Activated T-cell treated with anti-CD3 and anti-CD28 coated beads, Interleukin-2, amount 50 U/mL, for 4 hours (primary cell): ENCODE measurements at regions not wholly inside any gene's neighbourhood (a gene's known extent, or its start where the extent isn't known, plus 50 kb on each side); places are given as distances from the start of the nearest gene placed in this dataset.

Experiments used
- ATAC-seq, 2 donors: fragments of 200-7000 bp; cut with Tn5 transposase; one replicate each; pipeline ENCODE4 v1.10.0; 2021
- DNase-seq: peaks from one replicate; pipeline ENCODE4 v3.0.0-alpha.2; 2020
- H3K27me3 Mint-ChIP-seq: one replicate; pipeline ENCODE4 v1.8.0; 2021; ENCODE audit warnings: low read depth, mixed read lengths
- H3K36me3 Mint-ChIP-seq: one replicate; pipeline ENCODE4 v1.8.0; 2022; ENCODE audit warnings: mixed read lengths; ENCODE audit not compliant: insufficient read depth
- H3K4me1 Mint-ChIP-seq: one replicate; pipeline ENCODE4 v1.8.0; 2021; ENCODE audit warnings: low read depth, mixed read lengths
- H3K4me3 Mint-ChIP-seq: one replicate; pipeline ENCODE4 v1.8.0; 2021; ENCODE audit warnings: mild to moderate bottlenecking, moderate library complexity, mixed read lengths
- H3K9me3 Mint-ChIP-seq: one replicate; pipeline ENCODE4 v1.8.0; 2021; ENCODE audit warnings: mixed read lengths

DNA sequence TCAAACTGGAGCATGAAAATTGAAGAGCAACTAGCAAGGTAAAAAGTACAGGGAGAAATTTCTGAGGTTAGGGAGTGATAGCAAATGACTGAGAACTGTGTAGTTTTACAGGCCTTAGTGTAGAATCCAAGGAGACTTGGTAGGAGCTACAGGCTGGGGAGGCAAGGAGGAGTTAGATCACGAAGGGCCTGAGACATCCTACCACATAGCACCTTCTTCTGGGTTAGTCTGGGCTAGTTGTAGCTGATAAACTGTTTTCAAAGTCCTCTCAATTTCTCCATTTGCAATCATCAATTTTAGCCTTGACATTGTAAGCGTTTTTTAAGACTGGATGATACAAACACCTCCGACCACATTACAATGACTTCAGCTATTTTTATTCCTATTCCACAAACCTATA is 209.7 kb downstream of the TMEM200A start:
- Mint-ChIP-seq H3K36me3 (peaks cover 3% of the 10 kb centered on the region), H3K27me3 (no peaks in the 10 kb centered on the region), H3K9me3 (peaks cover 3% of the 10 kb centered on the region), H3K4me1 (peaks cover 53% of the 10 kb centered on the region), H3K4me3 (no peak overlapping the region)
- ATAC-seq (peak in 1 of 2 donors; percentile 18), DNase-seq (no peak)

DNA sequence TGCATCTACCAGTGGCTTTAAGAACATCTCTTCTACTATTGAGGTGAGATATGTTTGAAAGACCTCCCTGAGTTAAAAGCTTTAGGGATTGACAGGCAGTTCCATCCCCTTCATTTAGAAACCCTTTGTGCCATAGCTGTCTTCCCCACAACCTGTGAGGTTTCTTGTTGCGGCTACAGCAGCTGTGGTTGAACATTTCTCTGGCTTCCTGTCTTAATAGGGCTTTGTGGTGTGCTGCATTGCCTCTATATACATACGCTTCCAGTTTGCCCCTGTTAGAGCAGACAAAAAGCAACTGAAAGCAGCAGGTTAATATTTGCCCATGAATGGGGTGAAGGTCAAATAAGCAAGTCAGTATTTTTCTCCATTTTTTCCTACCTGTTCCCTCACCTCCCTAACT is 210.2 kb downstream of the TMEM200A start:
- ATAC-seq = peak; percentile 95 to 97

DNA sequence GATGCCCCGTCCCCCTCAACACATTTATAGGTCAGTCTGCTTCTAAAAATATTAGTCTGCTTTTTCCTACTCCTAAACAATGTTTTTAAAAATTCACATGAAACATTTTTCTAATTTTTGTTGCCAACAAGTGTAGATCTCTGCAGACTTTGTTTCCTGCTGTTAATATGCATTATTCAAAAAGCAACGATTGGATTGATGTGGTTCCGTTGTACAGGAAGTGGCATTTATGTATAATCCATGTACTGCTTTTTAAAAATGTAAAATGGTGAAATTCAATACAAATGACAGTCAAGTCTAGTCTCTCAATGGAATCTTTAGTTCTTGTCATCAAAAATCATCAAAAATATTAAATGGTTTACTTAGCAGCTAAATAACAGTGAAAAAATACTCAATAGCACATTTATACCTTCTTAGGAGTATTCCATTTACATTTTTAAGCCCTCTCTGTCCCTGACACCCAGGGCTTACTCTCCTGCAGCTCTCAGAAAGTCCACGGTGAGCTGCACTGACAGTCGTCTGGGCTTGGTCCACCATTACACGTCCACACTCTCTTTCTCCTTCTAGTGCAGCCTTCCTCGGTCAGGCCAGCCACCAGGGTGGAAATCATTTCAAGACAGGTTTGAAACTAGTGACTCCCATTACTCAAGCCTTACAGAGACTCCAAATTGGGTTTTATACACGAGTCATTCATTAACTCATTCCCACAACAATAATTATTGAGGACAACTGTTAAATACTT is 211.5 kb downstream of the TMEM200A start:
- no peak for ATAC-seq

More for the DNA sequence above, 210.2 kb downstream of the TMEM200A start:
- DNase-seq = peak; percentile 24
- Mint-ChIP-seq H3K4me3 (peak overlapping the region; percentile 64), H3K4me1 (peaks cover 53% of the 10 kb centered on the region), H3K27me3 (no peaks in the 10 kb centered on the region), H3K36me3 (peaks cover 3% of the 10 kb centered on the region), H3K9me3 (peaks cover 3% of the 10 kb centered on the region)

DNA sequence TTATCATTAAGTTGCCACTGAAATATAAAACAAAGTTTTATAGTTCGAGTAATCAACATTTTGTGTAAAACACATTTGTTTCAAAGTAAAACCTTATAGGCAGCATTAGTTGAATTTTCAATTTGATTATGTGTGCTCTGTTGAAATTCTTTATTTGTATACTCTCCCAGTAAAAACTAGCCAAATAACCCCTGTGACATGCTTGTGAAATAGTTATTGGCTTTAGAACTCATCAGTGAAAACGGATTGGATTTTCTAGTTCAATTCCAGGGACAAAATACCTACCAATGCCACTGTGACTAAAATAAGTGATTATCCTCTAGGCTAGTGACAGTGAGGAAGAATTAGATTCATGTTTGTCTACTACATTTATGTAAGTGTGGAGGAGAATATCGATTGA is 212.9 kb downstream of the TMEM200A start:
- H3K4me1 Mint-ChIP-seq = peaks cover 47% of the 10 kb centered on the region

More for the DNA sequence above, 211.5 kb downstream of the TMEM200A start:
- Mint-ChIP-seq H3K9me3 (no peaks in the 10 kb centered on the region), H3K36me3 (no peaks in the 10 kb centered on the region), H3K4me1 (peaks cover 53% of the 10 kb centered on the region), H3K27me3 (no peaks in the 10 kb centered on the region), H3K4me3 (peak overlapping the region; percentile 57)
- DNase-seq = no peak

DNA sequence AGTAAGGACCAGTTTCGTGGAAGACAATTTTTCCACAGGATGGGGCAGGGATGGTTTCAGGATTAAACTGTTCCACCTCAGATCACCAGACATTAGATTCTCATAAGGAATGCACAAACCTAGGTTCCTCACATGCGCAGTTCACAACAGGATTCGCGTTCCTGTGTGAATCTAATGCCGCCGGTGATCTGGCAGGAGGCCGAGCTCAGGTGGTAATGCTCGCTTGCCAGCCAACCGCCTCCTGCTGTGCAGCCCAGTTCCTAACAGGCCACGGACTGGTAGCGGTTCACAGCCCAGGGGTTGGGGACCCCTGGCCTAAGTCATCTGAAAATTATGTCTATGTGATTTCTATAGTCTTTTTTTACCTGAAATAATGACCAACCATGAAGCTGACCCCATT is 217.5 kb downstream of the TMEM200A start:
- no peaks in the 10 kb centered on the region for H3K27me3 Mint-ChIP-seq
- H3K36me3 Mint-ChIP-seq = peaks cover 1% of the 10 kb centered on the region
- DNase-seq (no peak), ATAC-seq (no peak)
- H3K4me3 Mint-ChIP-seq = no peak overlapping the region
- H3K4me1 Mint-ChIP-seq = peaks cover 15% of the 10 kb centered on the region
- no peaks in the 10 kb centered on the region for H3K9me3 Mint-ChIP-seq

More for the DNA sequence above, 212.9 kb downstream of the TMEM200A start:
- Mint-ChIP-seq H3K9me3 (no peaks in the 10 kb centered on the region), H3K4me3 (no peak overlapping the region), H3K36me3 (no peaks in the 10 kb centered on the region), H3K27me3 (no peaks in the 10 kb centered on the region)
- no peak for ATAC-seq
- no peak for DNase-seq

DNA sequence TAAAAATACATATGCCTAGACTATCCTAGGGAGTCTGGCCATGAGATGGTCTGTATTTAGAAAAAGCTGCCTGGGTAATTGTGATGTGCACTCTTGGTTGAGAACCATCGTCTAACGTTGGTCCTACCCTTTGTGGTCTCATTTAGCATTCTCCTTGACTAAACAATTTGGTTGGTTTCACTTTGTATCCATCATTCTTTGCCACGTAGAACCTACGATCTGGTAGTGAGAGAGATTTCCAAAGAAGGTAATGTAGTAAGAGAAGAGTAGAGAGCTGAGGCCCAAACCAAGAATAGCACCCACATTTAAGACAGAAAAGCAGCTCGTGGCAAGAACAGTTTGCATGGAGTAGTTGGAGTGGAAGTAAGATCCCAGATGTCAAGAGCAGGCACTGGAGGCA is 219.8 kb downstream of the TMEM200A start:
- Mint-ChIP-seq H3K9me3 (no peaks in the 10 kb centered on the region), H3K36me3 (peaks cover 1% of the 10 kb centered on the region), H3K4me3 (no peak overlapping the region), H3K4me1 (peaks cover 10% of the 10 kb centered on the region), H3K27me3 (no peaks in the 10 kb centered on the region)
- DNase-seq (no peak), ATAC-seq (no peak)

DNA sequence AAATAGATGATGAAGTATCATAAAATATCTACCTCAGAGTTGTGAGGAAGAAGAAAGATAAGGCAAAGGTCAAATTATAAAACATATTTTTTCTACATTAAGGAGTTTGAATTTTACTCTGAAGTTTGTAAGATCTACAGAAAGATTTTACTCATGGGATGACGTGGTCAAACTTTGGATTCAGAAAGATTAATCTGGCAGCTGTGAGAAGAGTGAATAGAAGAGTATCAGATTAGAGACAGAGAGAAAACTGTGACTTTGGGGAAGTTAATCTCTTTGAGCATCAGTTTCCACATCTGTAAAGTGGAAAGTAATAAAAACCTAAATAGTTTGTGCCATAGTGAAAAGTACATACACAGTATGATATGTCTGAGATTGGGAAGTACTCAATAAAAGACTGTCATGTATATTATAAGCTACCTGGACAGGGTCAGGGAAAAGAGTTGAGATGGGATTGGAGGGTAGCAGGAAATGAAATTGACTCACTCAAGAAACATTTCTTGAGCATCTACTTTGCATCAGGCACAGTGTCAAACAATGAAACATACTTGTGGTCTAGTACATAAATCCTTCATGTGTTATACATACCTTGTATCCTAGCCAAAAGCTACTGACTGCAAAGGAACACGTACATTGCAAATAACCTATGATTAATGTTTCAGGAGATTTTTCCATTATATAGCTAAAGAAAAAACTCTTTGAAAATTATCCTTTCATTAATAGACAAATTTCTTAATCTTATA is 222.1 kb downstream of the TMEM200A start:
- Mint-ChIP-seq H3K9me3 (peaks cover 10% of the 10 kb centered on the region), H3K4me3 (no peak overlapping the region), H3K4me1 (peaks cover 10% of the 10 kb centered on the region), H3K36me3 (peaks cover 1% of the 10 kb centered on the region), H3K27me3 (no peaks in the 10 kb centered on the region)
- no peak for ATAC-seq
- no peak for DNase-seq

DNA sequence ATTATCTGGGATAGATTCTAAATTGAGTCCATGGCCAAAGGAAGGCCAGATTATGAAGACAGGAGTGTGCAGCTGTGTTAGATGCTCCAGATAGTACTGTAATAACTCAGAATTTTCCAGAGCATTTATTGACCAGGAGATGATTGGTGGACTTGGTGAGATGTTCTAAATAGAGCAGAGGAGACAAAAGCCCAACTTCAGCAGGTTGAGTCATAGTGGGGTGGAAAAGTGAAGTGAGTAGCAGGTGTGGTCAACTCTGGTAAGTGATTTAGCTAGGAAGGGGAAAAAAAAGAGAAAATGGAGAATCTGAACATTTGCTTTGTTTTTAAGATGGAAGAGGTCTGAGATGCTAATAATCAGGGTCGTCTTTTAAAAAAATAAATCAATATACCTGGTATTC is 227.4 kb downstream of the TMEM200A start:
- no peak overlapping the region for H3K4me3 Mint-ChIP-seq
- H3K9me3 Mint-ChIP-seq = peaks cover 10% of the 10 kb centered on the region
- no peaks in the 10 kb centered on the region for H3K4me1 Mint-ChIP-seq
- no peak for ATAC-seq
- no peaks in the 10 kb centered on the region for H3K36me3 Mint-ChIP-seq
- no peaks in the 10 kb centered on the region for H3K27me3 Mint-ChIP-seq
- no peak for DNase-seq

DNA sequence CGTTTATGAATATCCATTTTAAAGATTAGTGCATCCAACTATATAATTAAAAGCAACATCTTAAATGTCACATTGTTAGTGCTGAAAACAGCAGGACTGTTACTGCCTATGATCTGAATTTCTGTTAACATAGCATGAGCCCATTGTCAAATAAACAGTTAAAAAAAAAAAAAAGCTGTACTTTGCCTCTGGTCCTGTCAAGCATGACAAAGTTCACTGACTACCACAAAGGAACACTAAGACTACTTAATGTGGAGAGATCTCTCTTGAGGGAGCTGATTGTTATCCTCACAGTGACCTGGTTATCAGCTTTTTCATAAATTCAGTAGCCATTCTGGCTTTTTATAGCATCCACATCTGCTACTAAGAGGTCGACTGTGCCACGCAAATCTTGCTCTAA is 228.1 kb downstream of the TMEM200A start:
- no peaks in the 10 kb centered on the region for H3K36me3 Mint-ChIP-seq
- DNase-seq = no peak
- no peak for ATAC-seq
- H3K9me3 Mint-ChIP-seq = peaks cover 10% of the 10 kb centered on the region
- no peak overlapping the region for H3K4me3 Mint-ChIP-seq
- H3K4me1 Mint-ChIP-seq = peaks cover 3% of the 10 kb centered on the region
- H3K27me3 Mint-ChIP-seq = no peaks in the 10 kb centered on the region

DNA sequence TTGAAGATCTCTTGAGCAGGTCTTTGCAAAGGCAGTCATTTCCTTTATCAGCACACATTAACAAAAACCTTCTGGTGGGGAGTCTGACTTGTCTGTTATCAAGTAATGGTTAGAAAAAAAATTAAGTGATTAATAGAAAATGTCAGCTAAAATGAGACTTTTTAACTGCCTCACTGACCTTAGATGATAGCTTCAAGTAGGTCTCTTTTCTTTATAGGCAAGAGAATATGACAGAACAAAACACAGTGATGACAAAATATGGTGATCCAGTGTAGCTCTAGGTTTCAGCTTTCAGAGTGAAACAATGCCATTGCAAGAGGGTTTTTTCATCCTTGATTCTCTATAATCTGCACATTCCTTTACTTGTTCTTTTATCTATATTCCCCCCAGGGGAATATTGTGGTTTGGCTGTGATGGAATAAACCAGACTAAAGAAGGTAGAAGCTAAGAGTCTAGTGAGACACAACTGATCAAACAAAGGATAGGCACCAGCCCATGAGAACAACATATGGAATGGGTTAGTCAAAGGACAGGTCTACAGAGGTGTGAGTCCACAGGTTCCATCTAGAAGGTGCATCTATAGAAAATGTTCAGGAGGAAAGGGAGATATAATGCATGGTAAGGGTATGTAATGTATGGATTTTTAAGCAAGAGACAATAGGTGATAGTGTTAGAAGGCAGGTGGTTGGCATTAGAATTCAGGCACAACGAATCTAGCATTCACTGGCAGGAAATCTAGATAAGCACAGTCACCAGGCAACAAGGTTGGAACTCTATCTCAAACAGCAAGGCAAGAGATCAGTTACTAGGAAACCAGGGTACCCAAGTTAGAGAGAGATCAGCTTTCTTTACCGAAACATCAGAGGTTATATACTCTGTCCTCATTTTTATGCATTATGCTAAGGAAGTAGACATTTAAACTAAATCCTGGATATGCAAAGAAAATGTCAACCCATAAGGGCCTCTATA is 228.9 kb upstream of the SMLR1 start:
- no peak for ATAC-seq
- no peaks in the 10 kb centered on the region for H3K27me3 Mint-ChIP-seq
- peaks cover 22% of the 10 kb centered on the region for H3K4me1 Mint-ChIP-seq
- H3K9me3 Mint-ChIP-seq = peaks cover 4% of the 10 kb centered on the region
- no peak for DNase-seq
- no peak overlapping the region for H3K4me3 Mint-ChIP-seq
- H3K36me3 Mint-ChIP-seq = no peaks in the 10 kb centered on the region

DNA sequence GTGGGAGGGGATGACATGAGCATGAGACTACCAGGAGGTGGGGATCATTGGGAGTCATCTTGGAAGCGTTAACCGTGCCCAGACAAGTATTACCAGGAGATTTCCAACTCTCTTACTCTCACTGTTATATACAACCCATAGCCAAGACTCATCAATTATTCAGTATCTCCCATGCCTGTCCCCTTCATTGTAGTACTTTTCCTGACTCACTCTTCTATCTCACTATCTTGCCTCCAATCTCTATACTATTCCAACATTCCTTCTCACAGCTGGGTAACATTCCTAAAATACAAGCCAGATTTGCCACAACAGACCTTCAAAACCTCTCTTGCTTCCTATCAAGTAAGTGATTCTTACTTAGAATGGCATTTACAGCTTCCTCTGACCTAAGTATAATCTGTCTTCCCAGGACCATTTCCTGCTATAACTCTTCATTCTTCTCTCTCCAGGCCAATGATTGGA is 226.3 kb upstream of the SMLR1 start:
- Mint-ChIP-seq H3K27me3 (no peaks in the 10 kb centered on the region), H3K4me3 (no peak overlapping the region), H3K9me3 (peaks cover 4% of the 10 kb centered on the region), H3K36me3 (no peaks in the 10 kb centered on the region), H3K4me1 (peaks cover 26% of the 10 kb centered on the region)
- ATAC-seq (no peak), DNase-seq (no peak)

DNA sequence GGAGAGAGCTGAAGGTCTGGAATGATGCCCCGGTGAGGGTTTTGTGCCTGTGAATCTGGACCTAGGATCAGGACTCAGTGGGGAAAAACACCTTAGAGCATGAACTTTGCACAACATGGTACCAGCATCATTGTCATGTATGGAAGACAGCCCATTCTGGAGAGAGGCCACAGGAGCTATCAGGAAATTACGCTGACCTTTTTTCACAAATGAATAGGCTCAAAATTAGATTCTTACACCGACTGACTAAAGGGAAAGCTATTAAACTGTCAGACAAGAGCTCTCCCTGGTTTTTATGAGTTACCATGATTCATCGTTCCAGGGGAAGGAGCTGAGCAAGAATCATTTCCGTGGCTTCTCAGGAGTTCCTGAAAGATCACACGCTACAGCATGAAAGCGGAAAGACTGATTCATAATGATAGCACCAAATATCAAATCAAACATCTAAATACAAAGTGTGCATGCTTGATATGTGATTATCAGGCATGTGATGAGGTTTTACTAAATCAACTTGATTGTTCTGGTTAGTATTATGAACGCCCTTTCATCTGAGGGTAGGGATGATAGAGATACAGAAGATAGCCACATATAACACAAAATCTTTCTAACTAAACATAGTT is 224.9 kb upstream of the SMLR1 start:
- H3K4me3 Mint-ChIP-seq = no peak overlapping the region
- H3K36me3 Mint-ChIP-seq = no peaks in the 10 kb centered on the region
- H3K4me1 Mint-ChIP-seq = peaks cover 26% of the 10 kb centered on the region
- ATAC-seq (peak; percentile 96 to 98), DNase-seq (no peak)
- H3K9me3 Mint-ChIP-seq = peaks cover 4% of the 10 kb centered on the region
- H3K27me3 Mint-ChIP-seq = no peaks in the 10 kb centered on the region

DNA sequence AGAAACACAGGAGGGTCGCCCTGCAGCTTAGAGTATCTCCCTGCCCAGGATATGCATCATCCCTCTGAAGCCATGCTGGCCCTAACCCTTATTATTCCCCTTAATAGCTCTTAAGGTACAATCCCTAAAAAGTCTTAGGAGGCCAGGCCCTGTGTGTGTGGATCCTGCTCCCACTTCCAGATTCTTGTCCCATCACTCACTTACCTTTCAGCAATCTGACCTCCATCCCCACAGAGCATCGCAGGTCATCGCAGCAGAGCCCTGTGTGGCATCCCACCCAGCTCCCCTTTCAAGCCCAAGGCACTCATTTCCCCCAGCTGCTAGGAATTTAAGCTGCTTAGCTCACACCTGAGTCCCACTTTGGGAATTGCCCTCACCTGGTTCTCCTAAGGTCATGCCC is 223.8 kb upstream of the SMLR1 start:
- ATAC-seq (no peak), DNase-seq (no peak)
- Mint-ChIP-seq H3K27me3 (no peaks in the 10 kb centered on the region), H3K9me3 (peaks cover 4% of the 10 kb centered on the region), H3K36me3 (no peaks in the 10 kb centered on the region), H3K4me3 (no peak overlapping the region), H3K4me1 (peaks cover 26% of the 10 kb centered on the region)
